Body of pancreas (tissue), 4 donors: ENCODE measurements at regions not wholly inside any gene's neighbourhood (a gene's known extent, or its start where the extent isn't known, plus 50 kb on each side); places are given as distances from the start of the nearest gene placed in this dataset.

Experiments
- ATAC-seq: fragments of 150-250 bp; one replicate; pipeline ENCODE4 v1.9.1; 2016
- DNase-seq, 4 donors: peaks; one replicate each; pipeline ENCODE4 v3.0.0-alpha.2; 2019
- H3K27ac ChIP-seq, 4 donors: fragments of 200-600 bp; sonication (generic); 1 replicate in 3 of 4; 2 replicates in 1 of 4; pipeline versions ENCODE4 v1.5.1 to v1.6.1; 2016 to 2019; ENCODE audit warnings: mild to moderate bottlenecking in 1 of 4, mixed read lengths in 1 of 4, moderate library complexity in 1 of 4
- H3K27me3 ChIP-seq, 2 donors: fragments of 200-600 bp; sonication (generic); one replicate each; pipeline ENCODE4 v1.6.0; 2016; ENCODE audit warnings: mild to moderate bottlenecking in 1 of 2
- H3K36me3 ChIP-seq, 2 donors: fragments of 200-600 bp; sonication (generic); replicated peaks in 1 of 2; 2 replicates each; pipeline ENCODE4 v1.5.1; 2016; ENCODE audit warnings: low read depth in 2 of 2; ENCODE audit not compliant: insufficient read depth in 1 of 2
- H3K4me1 ChIP-seq: fragments of 200-600 bp; sonication (generic); one replicate; pipeline ENCODE4 v1.6.0; 2016
- H3K4me3 ChIP-seq, 2 donors: fragments of 200-600 bp; sonication (generic); 1 replicate in 1 of 2; 2 replicates in 1 of 2; pipeline ENCODE4 v1.5.1; 2016 to 2019
- H3K9me3 ChIP-seq, 3 donors: fragments of 200-600 bp; sonication (generic); 1 replicate in 2 of 3; 2 replicates in 1 of 3; pipeline ENCODE4 v1.5.1; 2016
- CTCF ChIP-seq, 7 experiments: fragments of 450-650 bp in 4 of 7; fragments of 200-600 bp in 3 of 7; sonication (generic) in 3 of 7; IDR thresholded peaks; one replicate each; pipeline ENCODE4 v1.5.1; 2016 to 2019; ENCODE audit warnings: antibody characterized with exemption in 7 of 7
- POLR2A ChIP-seq, 3 donors: fragments of 450-650 bp; IDR thresholded peaks; one replicate each; pipeline ENCODE4 v1.6.1; 2016; ENCODE audit warnings: antibody characterized with exemption in 3 of 3, mild to moderate bottlenecking in 2 of 3
- WGBS, 2 donors: methylation state at CpG; one replicate each; pipeline ENCODE4 v1.1.5; 2017; 5-methylcytosine and 5-hydroxymethylcytosine counted together
- intact Hi-C: fragments of 100-400 bp; cut with DNase I; formaldehyde crosslinking; loops from one replicate; pipeline ENCODE4 v1.15.1; 2023

GRCh38 chr13:44817131-44817671 is 172.1 kb downstream of the NUFIP1 start:
- no peak for DNase-seq
- Histone ChIP-seq H3K36me3 (no peaks in the 10 kb centered on the region), H3K4me3 (no peak overlapping the region), H3K27me3 (no peaks in the 10 kb centered on the region), H3K27ac (no peak overlapping the region), H3K4me1 (peaks cover 32% of the 10 kb centered on the region), H3K9me3 (no peaks in the 10 kb centered on the region)
- no peak for TF ChIP-seq CTCF (IDR thresholded peaks at IDR 0.05)
- TF ChIP-seq POLR2A (IDR thresholded peaks at IDR 0.05): no peak
- no peak for ATAC-seq
- WGBS, 2 donors: 64 to 73% methylated on average over 3 to 5 of the region's 5 CpGs
- intact Hi-C loops: no loop called here

GRCh38 chr13:44816701-44817100 is 172.6 kb downstream of the NUFIP1 start:
- H3K4me3 ChIP-seq: no peak overlapping the region
- 89 to 91% methylated on average over 1 of the region's 1 CpG for WGBS, 2 donors

GRCh38 chr13:44815623-44816022 is 173.6 kb downstream of the NUFIP1 start:
- Histone ChIP-seq H3K27me3 (no peaks in the 10 kb centered on the region), H3K9me3 (no peaks in the 10 kb centered on the region), H3K36me3 (no peaks in the 10 kb centered on the region), H3K4me3 (no peak overlapping the region), H3K27ac (peak overlapping the region in 1 of 4 donors; percentile 7), H3K4me1 (peaks cover 45% of the 10 kb centered on the region)
- DNase-seq (peak; percentile 27 to 69 (median 46)), ATAC-seq (peak; percentile 77)
- TF ChIP-seq CTCF (IDR thresholded peaks at IDR 0.05) (no peak), POLR2A (IDR thresholded peaks at IDR 0.05) (no peak)
- 49 to 62% methylated on average over 5 of the region's 5 CpGs for WGBS, 2 donors
- intact Hi-C loops: no loop called here

More at GRCh38 chr13:44816701-44817100, 172.6 kb downstream of the NUFIP1 start:
- Histone ChIP-seq H3K27me3 (no peaks in the 10 kb centered on the region), H3K36me3 (no peaks in the 10 kb centered on the region), H3K27ac (no peak overlapping the region), H3K9me3 (no peaks in the 10 kb centered on the region), H3K4me1 (peaks cover 37% of the 10 kb centered on the region)
- intact Hi-C loops: no loop called here
- ATAC-seq (no peak), DNase-seq (no peak)
- TF ChIP-seq CTCF (IDR thresholded peaks at IDR 0.05): no peak
- TF ChIP-seq POLR2A (IDR thresholded peaks at IDR 0.05): no peak

- TF ChIP-seq CTCF (IDR thresholded peaks at IDR 0.05) (no peak), POLR2A (IDR thresholded peaks at IDR 0.05) (no peak)
- Histone ChIP-seq H3K27ac (no peak overlapping the region), H3K4me3 (no peak overlapping the region), H3K4me1 (peaks cover 53% of the 10 kb centered on the region), H3K27me3 (no peaks in the 10 kb centered on the region), H3K9me3 (no peaks in the 10 kb centered on the region), H3K36me3 (no peaks in the 10 kb centered on the region)
- 85 to 98% methylated on average over 2 of the region's 2 CpGs for WGBS, 2 donors
- DNase-seq (no peak), ATAC-seq (no peak)
- intact Hi-C loops: no loop called here
These were observed 174.4 kb downstream of the NUFIP1 start for GRCh38 chr13:44814836-44815235.

GRCh38 chr13:44814161-44814560 is 175.1 kb downstream of the NUFIP1 start:
- no peaks in the 10 kb centered on the region for H3K27me3 ChIP-seq
- 100% methylated on average over 2 of the region's 2 CpGs for WGBS, 2 donors
- ATAC-seq: no peak
- no peaks in the 10 kb centered on the region for H3K9me3 ChIP-seq
- no peak for TF ChIP-seq POLR2A (IDR thresholded peaks at IDR 0.05)
- TF ChIP-seq CTCF (IDR thresholded peaks at IDR 0.05): no peak
- H3K27ac ChIP-seq: no peak overlapping the region
- intact Hi-C loops: no loop called here
- H3K36me3 ChIP-seq: no peaks in the 10 kb centered on the region
- no peak overlapping the region for H3K4me3 ChIP-seq
- DNase-seq: no peak
- peaks cover 53% of the 10 kb centered on the region for H3K4me1 ChIP-seq
